ENCODE measurements at regions not wholly inside any gene's neighbourhood (a gene's known extent, or its start where the extent isn't known, plus 50 kb on each side); places are given as distances from the start of the nearest gene placed in this dataset.

DNA sequence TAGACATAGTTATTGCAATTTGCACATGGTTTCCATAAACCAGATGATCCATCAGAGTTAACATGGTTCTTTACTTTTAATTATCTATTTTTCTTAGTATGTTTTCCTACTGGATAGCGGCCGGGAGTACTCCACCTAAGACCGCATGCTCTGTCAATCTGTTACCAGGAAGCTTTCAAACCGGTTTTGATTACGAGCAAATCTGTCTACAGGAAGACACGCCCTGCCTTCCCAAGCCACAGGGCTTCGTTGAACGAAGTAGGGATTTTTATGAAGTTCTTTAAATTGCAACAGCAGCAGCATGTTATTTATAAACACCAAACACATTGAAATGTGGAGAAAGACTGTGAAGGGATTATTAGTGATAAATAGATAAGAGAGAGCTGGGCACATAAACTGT is 283.3 kb upstream of the ROBO2 start:
- Histone ChIP-seq H2AFZ (ENCODE audit: low read depth) (no peak overlapping the region), H3K27ac (no peak overlapping the region), H3K4me2 (no peak overlapping the region), H3K36me3 (ENCODE audit: insufficient read depth) (no peaks in the 10 kb centered on the region), H4K20me1 (ENCODE audit: insufficient read depth) (no peaks in the 10 kb centered on the region), H3K4me1 (ENCODE audit: low read depth, poor library complexity, severe bottlenecking) (no peaks in the 10 kb centered on the region), H3K9ac (no peak overlapping the region), H3K79me2 (ENCODE audit: insufficient read depth, low read depth) (no peaks in the 10 kb centered on the region), H3K27me3 (ENCODE audit: insufficient read depth, low read depth) (no peaks in the 10 kb centered on the region), H3K4me3 (IDR thresholded peaks at IDR 0.05; ENCODE audit: insufficient read depth, low read depth, low read length) (no peak overlapping the region)
- TF ChIP-seq, protein P1, sequence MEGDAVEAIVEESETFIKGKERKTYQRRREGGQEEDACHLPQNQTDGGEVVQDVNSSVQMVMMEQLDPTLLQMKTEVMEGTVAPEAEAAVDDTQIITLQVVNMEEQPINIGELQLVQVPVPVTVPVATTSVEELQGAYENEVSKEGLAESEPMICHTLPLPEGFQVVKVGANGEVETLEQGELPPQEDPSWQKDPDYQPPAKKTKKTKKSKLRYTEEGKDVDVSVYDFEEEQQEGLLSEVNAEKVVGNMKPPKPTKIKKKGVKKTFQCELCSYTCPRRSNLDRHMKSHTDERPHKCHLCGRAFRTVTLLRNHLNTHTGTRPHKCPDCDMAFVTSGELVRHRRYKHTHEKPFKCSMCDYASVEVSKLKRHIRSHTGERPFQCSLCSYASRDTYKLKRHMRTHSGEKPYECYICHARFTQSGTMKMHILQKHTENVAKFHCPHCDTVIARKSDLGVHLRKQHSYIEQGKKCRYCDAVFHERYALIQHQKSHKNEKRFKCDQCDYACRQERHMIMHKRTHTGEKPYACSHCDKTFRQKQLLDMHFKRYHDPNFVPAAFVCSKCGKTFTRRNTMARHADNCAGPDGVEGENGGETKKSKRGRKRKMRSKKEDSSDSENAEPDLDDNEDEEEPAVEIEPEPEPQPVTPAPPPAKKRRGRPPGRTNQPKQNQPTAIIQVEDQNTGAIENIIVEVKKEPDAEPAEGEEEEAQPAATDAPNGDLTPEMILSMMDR (conservative IDR thresholded peaks at IDR 0.05; ENCODE audit: low read depth, low read length) = no peak

DNA sequence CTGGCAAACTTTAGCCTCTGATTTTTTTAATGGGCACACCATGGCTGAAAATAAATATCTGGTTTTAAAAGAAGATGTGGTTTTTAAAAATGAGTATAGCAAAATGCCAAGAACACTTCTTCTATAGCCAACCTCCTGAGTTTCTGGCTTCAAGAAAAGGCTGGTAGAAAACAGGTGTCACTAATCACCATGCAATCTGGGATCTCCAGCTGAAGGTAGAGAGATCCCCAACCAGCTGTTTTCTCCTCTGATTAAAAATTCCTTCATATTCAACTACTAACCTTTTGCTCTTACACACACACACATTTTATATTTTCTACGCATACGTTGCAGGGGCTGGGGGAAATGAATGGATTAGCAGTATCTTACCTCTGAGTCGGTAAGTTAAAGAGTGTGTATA is 279.6 kb upstream of the ROBO2 start:
- Histone ChIP-seq H3K27ac (no peak overlapping the region), H3K4me2 (no peak overlapping the region), H3K27me3 (ENCODE audit: insufficient read depth, low read depth) (no peaks in the 10 kb centered on the region), H3K79me2 (ENCODE audit: insufficient read depth, low read depth) (no peaks in the 10 kb centered on the region), H3K36me3 (ENCODE audit: insufficient read depth) (no peaks in the 10 kb centered on the region), H3K4me1 (ENCODE audit: low read depth, poor library complexity, severe bottlenecking) (no peaks in the 10 kb centered on the region), H2AFZ (ENCODE audit: low read depth) (no peak overlapping the region), H4K20me1 (ENCODE audit: insufficient read depth) (no peaks in the 10 kb centered on the region), H3K4me3 (IDR thresholded peaks at IDR 0.05; ENCODE audit: insufficient read depth, low read depth, low read length) (no peak overlapping the region), H3K9ac (no peak overlapping the region)
- TF ChIP-seq, protein P1 (conservative IDR thresholded peaks at IDR 0.05; ENCODE audit: low read depth, low read length) = no peak

DNA sequence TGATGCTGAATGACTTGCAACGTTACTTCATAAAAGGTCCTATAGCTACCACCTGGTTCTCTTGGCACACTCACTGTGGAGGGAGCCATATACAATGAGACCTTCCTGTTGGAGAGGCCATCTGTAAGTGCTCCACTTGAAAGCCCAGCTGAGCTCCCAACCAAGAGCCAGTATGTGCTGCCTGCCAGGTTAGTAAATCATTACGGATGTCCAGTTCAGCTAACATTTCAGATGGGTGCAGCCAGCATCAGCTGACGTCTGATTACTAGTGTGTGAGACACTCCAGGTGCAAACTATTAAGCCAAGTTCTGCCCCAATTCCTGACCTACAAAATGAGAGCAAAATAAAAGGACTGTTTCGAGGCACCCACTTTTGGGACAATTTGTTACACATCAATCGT is 274.4 kb upstream of the ROBO2 start:
- Histone ChIP-seq H2AFZ (ENCODE audit: low read depth) (no peak overlapping the region), H3K4me2 (no peak overlapping the region), H3K27ac (no peak overlapping the region), H3K9ac (no peak overlapping the region), H3K4me1 (ENCODE audit: low read depth, poor library complexity, severe bottlenecking) (no peaks in the 10 kb centered on the region), H4K20me1 (ENCODE audit: insufficient read depth) (no peaks in the 10 kb centered on the region), H3K36me3 (ENCODE audit: insufficient read depth) (no peaks in the 10 kb centered on the region), H3K27me3 (ENCODE audit: insufficient read depth, low read depth) (no peaks in the 10 kb centered on the region), H3K79me2 (ENCODE audit: insufficient read depth, low read depth) (no peaks in the 10 kb centered on the region), H3K4me3 (IDR thresholded peaks at IDR 0.05; ENCODE audit: insufficient read depth, low read depth, low read length) (no peak overlapping the region)
- TF ChIP-seq, protein P1 (conservative IDR thresholded peaks at IDR 0.05; ENCODE audit: low read depth, low read length) = no peak

DNA sequence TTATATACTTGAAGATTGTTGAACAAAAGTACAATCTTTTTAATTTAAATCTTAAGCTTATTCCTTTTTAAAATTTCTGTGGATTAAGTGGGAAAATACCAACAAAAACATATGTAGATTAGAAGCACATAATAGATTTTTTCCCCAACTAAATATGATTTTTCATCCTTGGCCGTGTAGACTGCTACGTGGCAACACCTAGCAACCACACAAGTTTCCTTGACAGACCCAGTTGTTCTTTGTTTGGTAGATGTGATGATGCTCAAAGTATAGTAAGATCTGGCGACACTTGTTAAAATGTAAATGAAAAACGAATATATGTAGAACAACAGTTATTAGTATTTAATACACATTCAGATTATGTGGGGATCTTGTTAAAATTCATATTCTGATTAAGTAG is 271.0 kb upstream of the ROBO2 start:
- no peak overlapping the region for H3K4me2 ChIP-seq
- TF ChIP-seq, protein P1 (conservative IDR thresholded peaks at IDR 0.05; ENCODE audit: low read depth, low read length) = no peak

More for the DNA sequence above, 271.0 kb upstream of the ROBO2 start:
- Histone ChIP-seq H3K4me3 (IDR thresholded peaks at IDR 0.05; ENCODE audit: insufficient read depth, low read depth, low read length) (no peak overlapping the region), H3K27me3 (ENCODE audit: insufficient read depth, low read depth) (no peaks in the 10 kb centered on the region), H4K20me1 (ENCODE audit: insufficient read depth) (no peaks in the 10 kb centered on the region), H3K9ac (no peak overlapping the region), H3K36me3 (ENCODE audit: insufficient read depth) (no peaks in the 10 kb centered on the region), H2AFZ (ENCODE audit: low read depth) (no peak overlapping the region), H3K27ac (no peak overlapping the region), H3K4me1 (ENCODE audit: low read depth, poor library complexity, severe bottlenecking) (no peaks in the 10 kb centered on the region), H3K79me2 (ENCODE audit: insufficient read depth, low read depth) (no peaks in the 10 kb centered on the region)
